IPS DF 6.9 (cell line): ENCODE measurements at regions not wholly inside any gene's neighbourhood (a gene's known extent, or its start where the extent isn't known, plus 50 kb on each side); places are given as distances from the start of the nearest gene placed in this dataset.

ENCODE experiments used
- DNase-seq: peaks from one replicate; pipeline ENCODE4 v3.0.0-alpha.2; 2013; ENCODE audit warnings: low read depth, low spot score
- H3K27ac ChIP-seq: one replicate; pipeline ENCODE4 v1.5.1; 2013; ENCODE audit warnings: low read length, control low read depth
- H3K27me3 ChIP-seq: 2 replicates; pipeline ENCODE4 v1.6.1; 2013; ENCODE audit warnings: mild to moderate bottlenecking, low read length; ENCODE audit not compliant: control insufficient read depth, insufficient read depth
- H3K36me3 ChIP-seq: 2 replicates; pipeline ENCODE4 v1.6.1; 2013; ENCODE audit warnings: low read length; ENCODE audit not compliant: control insufficient read depth, insufficient read depth
- H3K4me1 ChIP-seq: 2 replicates; pipeline ENCODE4 v1.6.1; 2013; ENCODE audit warnings: low read length; ENCODE audit not compliant: control insufficient read depth, insufficient read depth
- H3K4me3 ChIP-seq: 2 replicates; pipeline ENCODE4 v1.5.1; 2013; ENCODE audit warnings: mild to moderate bottlenecking, low read length
- H3K9me3 ChIP-seq: 2 replicates; pipeline ENCODE4 v1.6.1; 2013; ENCODE audit warnings: low read length, inconsistent platforms; ENCODE audit not compliant: control insufficient read depth, insufficient read depth
- WGBS: extraction: QIAGEN DNeasy Blood & Tissue Kit; methylation state at CpG from one replicate; pipeline ENCODE4 v1.1.7; 2013; ENCODE audit warnings: mixed read lengths, missing lambda C conversion rate; ENCODE audit not compliant: insufficient read length, insufficient coverage; 5-methylcytosine and 5-hydroxymethylcytosine counted together

GRCh38 chr18:22482948-22483347 lies 65.2 kb upstream of the CTAGE1 start:
- Histone ChIP-seq H3K4me3 (no peak overlapping the region), H3K4me1 (no peaks in the 10 kb centered on the region), H3K9me3 (no peaks in the 10 kb centered on the region), H3K36me3 (no peaks in the 10 kb centered on the region), H3K27ac (no peak overlapping the region), H3K27me3 (no peaks in the 10 kb centered on the region)
- DNase-seq: no peak
- no CpG with 5 or more reads among the region's 3 CpGs for WGBS

- no peaks in the 10 kb centered on the region for H3K4me1 ChIP-seq
- WGBS: no CpG with 5 or more reads among the region's 5 CpGs
- no peaks in the 10 kb centered on the region for H3K9me3 ChIP-seq
- H3K36me3 ChIP-seq: no peaks in the 10 kb centered on the region
- no peaks in the 10 kb centered on the region for H3K27me3 ChIP-seq
- no peak overlapping the region for H3K27ac ChIP-seq
- no peak for DNase-seq
- no peak overlapping the region for H3K4me3 ChIP-seq
These were observed 65.7 kb upstream of the CTAGE1 start for GRCh38 chr18:22483407-22483806.

- no peaks in the 10 kb centered on the region for H3K9me3 ChIP-seq
These were observed 66.8 kb upstream of the CTAGE1 start for GRCh38 chr18:22484471-22484870.

GRCh38 chr18:22485808-22486244 lies 68.1 kb upstream of the CTAGE1 start:
- no peaks in the 10 kb centered on the region for H3K27me3 ChIP-seq
- H3K4me1 ChIP-seq: 0 out of 2 replicates have a peak, but pooled peaks cover 1% of the 10 kb centered on the region
- no peak overlapping the region for H3K27ac ChIP-seq
- DNase-seq: no peak
- H3K9me3 ChIP-seq: no peaks in the 10 kb centered on the region
- H3K4me3 ChIP-seq: no peak overlapping the region
- H3K36me3 ChIP-seq: no peaks in the 10 kb centered on the region
- no CpG with 5 or more reads among the region's 6 CpGs for WGBS

More at GRCh38 chr18:22484471-22484870, 66.8 kb upstream of the CTAGE1 start:
- no peak overlapping the region for H3K4me3 ChIP-seq
- H3K27me3 ChIP-seq: no peaks in the 10 kb centered on the region
- H3K36me3 ChIP-seq: no peaks in the 10 kb centered on the region
- no peak for DNase-seq
- H3K4me1 ChIP-seq: 0 out of 2 replicates have a peak, but pooled peaks cover 1% of the 10 kb centered on the region
- H3K27ac ChIP-seq: no peak overlapping the region
- no CpG with 5 or more reads among the region's 2 CpGs for WGBS

GRCh38 chr18:22486667-22487066 lies 69.0 kb upstream of the CTAGE1 start:
- WGBS: no CpG with 5 or more reads among the region's 1 CpG
- H3K4me1 ChIP-seq: 0 out of 2 replicates have a peak, but pooled peaks cover 1% of the 10 kb centered on the region
- H3K9me3 ChIP-seq: no peaks in the 10 kb centered on the region
- no peak overlapping the region for H3K27ac ChIP-seq
- H3K27me3 ChIP-seq: no peaks in the 10 kb centered on the region
- no peaks in the 10 kb centered on the region for H3K36me3 ChIP-seq
- no peak for DNase-seq
- no peak overlapping the region for H3K4me3 ChIP-seq

- Histone ChIP-seq H3K36me3 (no peaks in the 10 kb centered on the region), H3K27ac (no peak overlapping the region), H3K9me3 (no peaks in the 10 kb centered on the region), H3K4me3 (no peak overlapping the region), H3K27me3 (no peaks in the 10 kb centered on the region), H3K4me1 (0 out of 2 replicates have a peak, but pooled peaks cover 1% of the 10 kb centered on the region)
- no peak for DNase-seq
- WGBS: no CpG with 5 or more reads among the region's 5 CpGs
These were observed 70.8 kb upstream of the CTAGE1 start for GRCh38 chr18:22488554-22488953.

- Histone ChIP-seq H3K4me1 (0 out of 2 replicates have a peak, but pooled peaks cover 1% of the 10 kb centered on the region), H3K27me3 (no peaks in the 10 kb centered on the region), H3K4me3 (no peak overlapping the region), H3K27ac (no peak overlapping the region), H3K36me3 (no peaks in the 10 kb centered on the region), H3K9me3 (no peaks in the 10 kb centered on the region)
- DNase-seq: no peak
- WGBS: no CpG with 5 or more reads among the region's 1 CpG
These were observed 72.0 kb upstream of the CTAGE1 start for GRCh38 chr18:22489704-22490103.

DNA sequence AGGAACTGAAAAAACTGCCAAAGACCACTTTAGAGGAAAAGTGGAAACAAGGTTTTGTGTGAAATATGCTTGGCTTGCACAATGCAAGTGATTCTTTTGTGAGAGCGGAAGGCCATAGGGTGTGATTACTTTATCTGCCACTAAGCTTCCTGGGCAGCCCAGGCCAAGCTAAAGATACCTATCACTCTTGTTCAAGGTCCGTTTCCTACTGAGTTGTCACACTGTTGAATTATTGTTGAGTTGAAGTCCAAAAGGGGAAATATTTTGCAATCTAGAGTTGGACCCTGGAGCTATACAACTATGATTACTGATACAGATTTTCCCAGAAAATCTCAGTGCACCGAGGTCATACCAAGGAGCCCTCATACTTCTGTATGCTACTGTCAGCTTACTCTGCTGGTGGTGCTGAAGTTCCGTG lies 72.7 kb upstream of the CTAGE1 start:
- no peaks in the 10 kb centered on the region for H3K27me3 ChIP-seq
- no peaks in the 10 kb centered on the region for H3K9me3 ChIP-seq
- no peak overlapping the region for H3K4me3 ChIP-seq
- DNase-seq: peak; percentile 4
- no peak overlapping the region for H3K27ac ChIP-seq
- no peaks in the 10 kb centered on the region for H3K36me3 ChIP-seq
- H3K4me1 ChIP-seq: 0 out of 2 replicates have a peak, but pooled peaks cover 1% of the 10 kb centered on the region
- WGBS: no CpG with 5 or more reads among the region's 4 CpGs

DNA sequence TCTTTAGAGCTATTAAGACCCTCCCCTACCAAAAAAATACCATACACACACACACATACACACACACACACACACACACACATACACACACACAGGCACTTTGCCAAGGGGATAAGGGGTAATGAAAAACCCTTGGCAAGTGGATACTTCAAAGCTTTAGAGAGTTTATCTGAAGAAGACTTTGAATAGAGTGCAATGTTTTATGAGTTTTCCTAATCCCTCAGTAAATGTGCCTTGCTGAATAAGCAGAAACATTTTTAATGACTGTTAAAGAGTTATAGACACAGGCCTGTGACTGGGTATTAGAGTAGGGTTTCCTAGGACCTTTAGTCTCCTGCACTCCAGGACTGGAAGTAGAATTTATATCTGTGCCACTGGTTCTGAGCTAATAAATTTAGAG lies 75.5 kb upstream of the CTAGE1 start:
- no peak overlapping the region for H3K4me3 ChIP-seq
- H3K36me3 ChIP-seq: no peaks in the 10 kb centered on the region
- no peaks in the 10 kb centered on the region for H3K9me3 ChIP-seq
- H3K27me3 ChIP-seq: no peaks in the 10 kb centered on the region
- H3K4me1 ChIP-seq: 0 out of 2 replicates have a peak, but pooled peaks cover 1% of the 10 kb centered on the region
- no peak overlapping the region for H3K27ac ChIP-seq
- DNase-seq: no peak

- Histone ChIP-seq H3K4me3 (no peak overlapping the region), H3K9me3 (no peaks in the 10 kb centered on the region), H3K27me3 (no peaks in the 10 kb centered on the region), H3K27ac (no peak overlapping the region), H3K36me3 (no peaks in the 10 kb centered on the region), H3K4me1 (no peaks in the 10 kb centered on the region)
- no CpG with 5 or more reads among the region's 4 CpGs for WGBS
- DNase-seq: no peak
These were observed 76.2 kb upstream of the CTAGE1 start for GRCh38 chr18:22493940-22494339.

DNA sequence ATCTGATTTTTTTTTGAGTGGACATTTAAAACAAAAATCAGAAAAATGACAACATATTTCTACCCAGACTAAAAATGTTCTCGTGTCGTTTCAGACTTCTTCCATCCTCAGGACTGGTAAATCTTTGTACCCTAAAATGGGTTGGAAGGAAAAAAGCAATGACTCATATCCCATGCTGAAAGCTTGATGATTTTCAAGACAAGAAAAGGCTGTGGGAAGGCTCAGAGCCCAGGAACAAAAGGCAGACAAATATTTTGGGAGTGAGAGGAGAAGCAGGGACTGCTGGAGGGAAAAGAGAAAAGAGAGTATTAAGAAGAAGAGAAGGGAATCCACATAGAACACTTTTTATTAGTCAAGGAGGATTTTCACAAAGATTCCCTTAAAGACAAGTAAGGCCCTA lies 77.1 kb upstream of the CTAGE1 start:
- no peak for DNase-seq
- Histone ChIP-seq H3K9me3 (no peaks in the 10 kb centered on the region), H3K36me3 (no peaks in the 10 kb centered on the region), H3K27ac (no peak overlapping the region), H3K4me3 (no peak overlapping the region), H3K27me3 (no peaks in the 10 kb centered on the region), H3K4me1 (no peaks in the 10 kb centered on the region)
- no CpG with 5 or more reads among the region's 2 CpGs for WGBS
